ENCODE measurements at regions not wholly inside any gene's neighbourhood (a gene's known extent, or its start where the extent isn't known, plus 50 kb on each side); places are given as distances from the start of the nearest gene placed in this dataset.

- intact Hi-C loops (cut with micrococcal nuclease; ENCODE audit: unreplicated experiment), result no loop called here
- TF ChIP-seq CTCF (IDR thresholded peaks at IDR 0.05; ENCODE audit: unreplicated experiment), result no peak
- H3K27ac Mint-ChIP-seq (ENCODE audit: unreplicated experiment), result no peak overlapping the region
- DNase-seq, result no peak
- no peaks in the 10 kb centered on the region for H3K36me3 Mint-ChIP-seq (ENCODE audit: insufficient read depth, unreplicated experiment)
- BruUV-seq (replicated peaks), result no TSS peak
- no peak overlapping the region for H3K4me3 Mint-ChIP-seq (ENCODE audit: low read depth, unreplicated experiment)
- H3K9me3 Mint-ChIP-seq (ENCODE audit: low read depth, unreplicated experiment), result peaks cover 22% of the 10 kb centered on the region
- CTCF ChIA-PET, result no interaction called here
- peaks cover 5% of the 10 kb centered on the region for H3K27me3 Mint-ChIP-seq (ENCODE audit: unreplicated experiment)
- no peaks in the 10 kb centered on the region for H3K4me1 Mint-ChIP-seq (ENCODE audit: low read depth, unreplicated experiment)
These were observed 179.8 kb upstream of the ARRDC3 start for GRCh38 chr5:91562922-91563321.

GRCh38 chr5:91541696-91542095 lies 158.6 kb upstream of the ARRDC3 start:
- TF ChIP-seq CTCF (IDR thresholded peaks at IDR 0.05; ENCODE audit: unreplicated experiment), result no peak
- no peak for DNase-seq
- no peaks in the 10 kb centered on the region for H3K27me3 Mint-ChIP-seq (ENCODE audit: unreplicated experiment)
- peaks cover 1% of the 10 kb centered on the region for H3K9me3 Mint-ChIP-seq (ENCODE audit: low read depth, unreplicated experiment)
- no TSS peak for BruUV-seq (replicated peaks)
- no peak overlapping the region for H3K4me3 Mint-ChIP-seq (ENCODE audit: low read depth, unreplicated experiment)
- intact Hi-C loops (cut with micrococcal nuclease; ENCODE audit: unreplicated experiment), result no loop called here
- H3K4me1 Mint-ChIP-seq (ENCODE audit: low read depth, unreplicated experiment), result no peaks in the 10 kb centered on the region
- CTCF ChIA-PET, result no interaction called here
- H3K27ac Mint-ChIP-seq (ENCODE audit: unreplicated experiment), result no peak overlapping the region
- H3K36me3 Mint-ChIP-seq (ENCODE audit: insufficient read depth, unreplicated experiment), result no peaks in the 10 kb centered on the region

GRCh38 chr5:91538179-91538578 lies 155.1 kb upstream of the ARRDC3 start:
- Mint-ChIP-seq H3K9me3 (ENCODE audit: low read depth, unreplicated experiment) (no peaks in the 10 kb centered on the region), H3K4me1 (ENCODE audit: low read depth, unreplicated experiment) (no peaks in the 10 kb centered on the region), H3K36me3 (ENCODE audit: insufficient read depth, unreplicated experiment) (no peaks in the 10 kb centered on the region), H3K27ac (ENCODE audit: unreplicated experiment) (no peak overlapping the region), H3K4me3 (ENCODE audit: low read depth, unreplicated experiment) (no peak overlapping the region), H3K27me3 (ENCODE audit: unreplicated experiment) (no peaks in the 10 kb centered on the region)
- intact Hi-C loops (cut with micrococcal nuclease; ENCODE audit: unreplicated experiment), result no loop called here
- no TSS peak for BruUV-seq (replicated peaks)
- no peak for TF ChIP-seq CTCF (IDR thresholded peaks at IDR 0.05; ENCODE audit: unreplicated experiment)
- CTCF ChIA-PET, result interaction anchor here (0.7 kb wide), 1 partner anchor 87 kb away, joined by 3 read pairs; no protein-coding TSS in a partner anchor
- no peak for DNase-seq

- no peak for TF ChIP-seq CTCF (IDR thresholded peaks at IDR 0.05; ENCODE audit: unreplicated experiment)
- Mint-ChIP-seq H3K4me1 (ENCODE audit: low read depth, unreplicated experiment) (no peaks in the 10 kb centered on the region), H3K4me3 (ENCODE audit: low read depth, unreplicated experiment) (no peak overlapping the region), H3K36me3 (ENCODE audit: insufficient read depth, unreplicated experiment) (no peaks in the 10 kb centered on the region), H3K9me3 (ENCODE audit: low read depth, unreplicated experiment) (no peaks in the 10 kb centered on the region), H3K27ac (ENCODE audit: unreplicated experiment) (no peak overlapping the region), H3K27me3 (ENCODE audit: unreplicated experiment) (no peaks in the 10 kb centered on the region)
- intact Hi-C loops (cut with micrococcal nuclease; ENCODE audit: unreplicated experiment), result no loop called here
- DNase-seq, result no peak
- CTCF ChIA-PET, result no interaction called here
- BruUV-seq (replicated peaks), result no TSS peak
These were observed 152.4 kb upstream of the ARRDC3 start for GRCh38 chr5:91535499-91535898.

- no peaks in the 10 kb centered on the region for H3K36me3 Mint-ChIP-seq (ENCODE audit: insufficient read depth, unreplicated experiment)
These were observed 151.2 kb upstream of the ARRDC3 start for GRCh38 chr5:91534332-91534731.

More at GRCh38 chr5:91534332-91534731, 151.2 kb upstream of the ARRDC3 start:
- H3K27me3 Mint-ChIP-seq (ENCODE audit: unreplicated experiment), result no peaks in the 10 kb centered on the region
- TF ChIP-seq CTCF (IDR thresholded peaks at IDR 0.05; ENCODE audit: unreplicated experiment), result no peak
- BruUV-seq (replicated peaks), result no TSS peak
- no peak overlapping the region for H3K27ac Mint-ChIP-seq (ENCODE audit: unreplicated experiment)
- no peaks in the 10 kb centered on the region for H3K4me1 Mint-ChIP-seq (ENCODE audit: low read depth, unreplicated experiment)
- intact Hi-C loops (cut with micrococcal nuclease; ENCODE audit: unreplicated experiment), result no loop called here
- H3K9me3 Mint-ChIP-seq (ENCODE audit: low read depth, unreplicated experiment), result no peaks in the 10 kb centered on the region
- H3K4me3 Mint-ChIP-seq (ENCODE audit: low read depth, unreplicated experiment), result no peak overlapping the region
- CTCF ChIA-PET, result no interaction called here
- DNase-seq, result no peak
